Thyroid gland (tissue), 4 donors: ENCODE measurements at regions not wholly inside any gene's neighbourhood (a gene's known extent, or its start where the extent isn't known, plus 50 kb on each side); places are given as distances from the start of the nearest gene placed in this dataset.

Experiments
- POLR2A ChIP-seq, 2 donors: fragments of 450-650 bp; IDR thresholded peaks; one replicate each; pipeline ENCODE4 v1.6.1; 2017; ENCODE audit warnings: antibody characterized with exemption in 2 of 2, mild to moderate bottlenecking in 2 of 2, moderate library complexity in 1 of 2
- TF ChIP-seq, protein P1 (sequence below), 6 experiments: fragments of 200-600 bp in 3 of 6; fragments of 450-650 bp in 3 of 6; sonication (generic) in 3 of 6; IDR thresholded peaks; one replicate each; pipeline ENCODE4 v1.5.1; 2016 to 2019; ENCODE audit warnings: antibody characterized with exemption in 6 of 6, mild to moderate bottlenecking in 2 of 6, inconsistent platforms in 1 of 6, moderate library complexity in 1 of 6

DNA sequence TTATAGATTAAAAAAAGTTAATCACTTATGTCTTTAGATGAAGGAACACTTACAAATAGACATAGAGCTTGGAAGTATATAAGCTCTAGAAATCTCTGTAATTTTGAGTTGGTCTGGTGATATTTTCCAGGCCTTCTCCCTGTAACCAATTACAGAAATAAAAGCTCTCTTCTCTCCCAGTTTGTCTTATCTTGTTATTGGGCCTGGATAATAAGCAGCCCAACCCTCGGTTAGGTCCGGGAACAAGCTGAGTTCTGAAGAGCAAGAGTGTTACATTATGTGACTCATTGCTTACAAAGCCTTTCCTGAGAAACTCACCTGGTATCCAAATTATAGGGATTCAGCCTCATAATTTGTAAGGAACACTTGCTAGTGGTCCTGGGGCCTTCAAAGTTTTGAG, 1146.2 kb downstream of the CDH9 start:
- TF ChIP-seq, protein P1, sequence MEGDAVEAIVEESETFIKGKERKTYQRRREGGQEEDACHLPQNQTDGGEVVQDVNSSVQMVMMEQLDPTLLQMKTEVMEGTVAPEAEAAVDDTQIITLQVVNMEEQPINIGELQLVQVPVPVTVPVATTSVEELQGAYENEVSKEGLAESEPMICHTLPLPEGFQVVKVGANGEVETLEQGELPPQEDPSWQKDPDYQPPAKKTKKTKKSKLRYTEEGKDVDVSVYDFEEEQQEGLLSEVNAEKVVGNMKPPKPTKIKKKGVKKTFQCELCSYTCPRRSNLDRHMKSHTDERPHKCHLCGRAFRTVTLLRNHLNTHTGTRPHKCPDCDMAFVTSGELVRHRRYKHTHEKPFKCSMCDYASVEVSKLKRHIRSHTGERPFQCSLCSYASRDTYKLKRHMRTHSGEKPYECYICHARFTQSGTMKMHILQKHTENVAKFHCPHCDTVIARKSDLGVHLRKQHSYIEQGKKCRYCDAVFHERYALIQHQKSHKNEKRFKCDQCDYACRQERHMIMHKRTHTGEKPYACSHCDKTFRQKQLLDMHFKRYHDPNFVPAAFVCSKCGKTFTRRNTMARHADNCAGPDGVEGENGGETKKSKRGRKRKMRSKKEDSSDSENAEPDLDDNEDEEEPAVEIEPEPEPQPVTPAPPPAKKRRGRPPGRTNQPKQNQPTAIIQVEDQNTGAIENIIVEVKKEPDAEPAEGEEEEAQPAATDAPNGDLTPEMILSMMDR (IDR thresholded peaks at IDR 0.05): no peak
- TF ChIP-seq POLR2A (IDR thresholded peaks at IDR 0.05): no peak
